GM23338 (cell line): ENCODE measurements at regions not wholly inside any gene's neighbourhood (a gene's known extent, or its start where the extent isn't known, plus 50 kb on each side); places are given as distances from the start of the nearest gene placed in this dataset.
"Not testable (repeated sequence)": the region's sequence is repeated elsewhere in the genome, so short reads cannot be mapped to it uniquely, and the experiment has no call there.

Experiments
- ATAC-seq: fragments of 200-7000 bp; cut with Tn5 transposase; 3 replicates; pipeline ENCODE4 v1.9.1; 2020
- DNase-seq: peaks from one replicate; pipeline ENCODE4 v3.0.0-alpha.2; 2015; ENCODE audit warnings: low spot score
- H2AFZ ChIP-seq: fragments of 200-600 bp; sonication (generic); 2 replicates; pipeline ENCODE4 v1.8.0; 2016; ENCODE audit warnings: antibody characterized with exemption, mild to moderate bottlenecking, moderate library complexity
- H3F3A ChIP-seq: fragments of 200-600 bp; sonication (generic); replicated peaks from 2 replicates; pipeline ENCODE4 v1.8.0; 2017; ENCODE audit warnings: antibody characterized with exemption, mixed run types, low read depth
- H3K27ac ChIP-seq: fragments of 200-600 bp; sonication (generic); 2 replicates; pipeline ENCODE4 v1.6.1; 2016; ENCODE audit warnings: low read depth
- H3K27me3 ChIP-seq: fragments of 200-600 bp; sonication (generic); 2 replicates; pipeline ENCODE4 v1.8.0; 2016; ENCODE audit warnings: mild to moderate bottlenecking, mixed run types, moderate library complexity; ENCODE audit not compliant: insufficient read depth
- H3K36me3 ChIP-seq: fragments of 200-600 bp; sonication (generic); 2 replicates; pipeline ENCODE4 v1.8.0; 2016; ENCODE audit warnings: mild to moderate bottlenecking; ENCODE audit not compliant: insufficient read depth
- H3K4me1 ChIP-seq: fragments of 200-600 bp; sonication (generic); 2 replicates; pipeline ENCODE4 v1.8.0; 2016; ENCODE audit warnings: mild to moderate bottlenecking, moderate library complexity; ENCODE audit not compliant: insufficient read depth
- H3K4me2 ChIP-seq: fragments of 200-600 bp; sonication (generic); 2 replicates; pipeline ENCODE4 v1.7.1; 2017; ENCODE audit warnings: mixed run types
- H3K4me3 ChIP-seq: fragments of 200-600 bp; sonication (generic); 2 replicates; pipeline ENCODE4 v1.6.1; 2016; ENCODE audit warnings: mixed run types
- H3K79me2 ChIP-seq: fragments of 200-600 bp; sonication (generic); replicated peaks from 2 replicates; pipeline ENCODE4 v1.8.0; 2017; ENCODE audit warnings: mild to moderate bottlenecking; ENCODE audit not compliant: insufficient read depth
- H3K9me2 ChIP-seq: fragments of 200-600 bp; sonication (generic); 2 replicates; pipeline ENCODE4 v1.8.0; 2017; ENCODE audit not compliant: insufficient read depth
- H4K20me1 ChIP-seq: fragments of 200-600 bp; sonication (generic); replicated peaks from 2 replicates; pipeline ENCODE4 v1.8.0; 2017; ENCODE audit warnings: mild to moderate bottlenecking; ENCODE audit not compliant: insufficient read depth
- H3K27ac Mint-ChIP-seq: 2 replicates; pipeline ENCODE4 v1.8.0; 2020; ENCODE audit warnings: inconsistent platforms, mild to moderate bottlenecking, moderate library complexity, mixed read lengths
- H3K27me3 Mint-ChIP-seq: 3 replicates; pipeline ENCODE4 v1.8.0; 2022; ENCODE audit warnings: low read depth, mild to moderate bottlenecking, moderate library complexity, mixed read lengths, inconsistent platforms; ENCODE audit not compliant: insufficient read depth, poor library complexity
- H3K36me3 Mint-ChIP-seq: 3 replicates; pipeline ENCODE4 v1.8.0; 2021; ENCODE audit warnings: low read depth, mild to moderate bottlenecking, inconsistent platforms, moderate library complexity, mixed read lengths
- H3K4me1 Mint-ChIP-seq: 3 replicates; pipeline ENCODE4 v1.8.0; 2020; ENCODE audit warnings: mild to moderate bottlenecking, inconsistent platforms, mixed read lengths
- H3K4me3 Mint-ChIP-seq: 3 replicates; pipeline ENCODE4 v1.8.0; 2021; ENCODE audit warnings: moderate library complexity, mild to moderate bottlenecking, inconsistent platforms, mixed read lengths
- H3K9me3 Mint-ChIP-seq: 3 replicates; pipeline ENCODE4 v1.8.0; 2020; ENCODE audit warnings: moderate library complexity, mild to moderate bottlenecking, inconsistent platforms, mixed read lengths
- CREB1 ChIP-seq: fragments of 250-450 bp; sonication (Bioruptor Pico); IDR thresholded peaks from 2 replicates; pipeline ENCODE4 v1.5.0; 2020; ENCODE audit warnings: low read depth, mild to moderate bottlenecking, moderate library complexity
- CTCF ChIP-seq, 2 experiments: fragments of 200-600 bp in 1 of 2; sonication (generic) in 1 of 2; conservative IDR thresholded peaks; 2 replicates each; pipeline versions ENCODE4 v1.5.1 to v1.6.1; 2016 to 2017; ENCODE audit warnings: antibody characterized with exemption in 2 of 2, low read depth in 2 of 2, mild to moderate bottlenecking in 2 of 2, moderate library complexity in 1 of 2
- ETS1 ChIP-seq: IDR thresholded peaks from 2 replicates; pipeline ENCODE4 v1.6.1; 2016; ENCODE audit warnings: antibody characterized with exemption
- EZH2 ChIP-seq: fragments of 200-600 bp; sonication (generic); IDR thresholded peaks from one replicate; pipeline ENCODE4 v1.8.0; 2017; ENCODE audit warnings: antibody characterized with exemption, mild to moderate bottlenecking, low read depth; ENCODE audit not compliant: unreplicated experiment
- EZH2phosphoT487 ChIP-seq: fragments of 200-600 bp; sonication (generic); IDR thresholded peaks from one replicate; pipeline ENCODE4 v1.8.1; 2018; ENCODE audit warnings: antibody characterized with exemption; ENCODE audit not compliant: unreplicated experiment
- JUNB ChIP-seq: IDR thresholded peaks from one replicate; pipeline ENCODE4 v1.6.1; 2016; ENCODE audit warnings: antibody characterized with exemption; ENCODE audit not compliant: unreplicated experiment
- NANOG ChIP-seq: IDR thresholded peaks from 2 replicates; pipeline ENCODE4 v1.6.1; 2016; ENCODE audit warnings: antibody characterized with exemption, borderline replicate concordance
- POLR2AphosphoS5 ChIP-seq: IDR thresholded peaks from 2 replicates; pipeline ENCODE4 v1.6.1; 2016; ENCODE audit warnings: antibody characterized with exemption, low read depth
- STAT1 ChIP-seq: IDR thresholded peaks from one replicate; pipeline ENCODE4 v1.6.1; 2016; ENCODE audit warnings: antibody characterized with exemption; ENCODE audit not compliant: unreplicated experiment
- ZNF114 ChIP-seq: fragments of 250-450 bp; sonication (Bioruptor Pico); IDR thresholded peaks from 2 replicates; pipeline ENCODE4 v1.5.0; 2020; ENCODE audit warnings: mild to moderate bottlenecking, moderate library complexity
- ZNF331 ChIP-seq: fragments of 250-450 bp; sonication (Bioruptor Pico); IDR thresholded peaks from 2 replicates; pipeline ENCODE4 v1.5.0; 2020; ENCODE audit warnings: low read depth, mild to moderate bottlenecking, moderate library complexity
- ZNF462 ChIP-seq: fragments of 250-450 bp; sonication (Bioruptor Pico); IDR thresholded peaks from 2 replicates; pipeline ENCODE4 v1.5.0; 2020; ENCODE audit warnings: mild to moderate bottlenecking, moderate library complexity

GRCh38 chr16:86889054-86889366 lies 310.7 kb downstream of the FOXL1 start:
- not testable (repeated sequence) for H3K36me3 ChIP-seq

GRCh38 chr16:86889974-86890373 lies 311.6 kb downstream of the FOXL1 start:
- no peak overlapping the region for H3K4me3 Mint-ChIP-seq
- Histone ChIP-seq H3K9me2 (no peaks in the 10 kb centered on the region), H3K79me2 (no peaks in the 10 kb centered on the region), H4K20me1 (no peaks in the 10 kb centered on the region), H2AFZ (no peak overlapping the region), H3K4me1 (no peaks in the 10 kb centered on the region), H3K27ac (no peak overlapping the region), H3K4me3 (no peak overlapping the region), H3K27me3 (no peaks in the 10 kb centered on the region), H3K36me3 (no peaks in the 10 kb centered on the region), H3F3A (no peaks in the 10 kb centered on the region), H3K4me2 (no peak overlapping the region)
- ATAC-seq (no peak), DNase-seq (no peak)
- H3K27me3 Mint-ChIP-seq = peaks cover 2% of the 10 kb centered on the region
- H3K4me1 Mint-ChIP-seq = 0 out of 3 replicates have a peak, but pooled peaks cover 3% of the 10 kb centered on the region
- no peaks in the 10 kb centered on the region for H3K9me3 Mint-ChIP-seq
- H3K27ac Mint-ChIP-seq = no peak overlapping the region
- no peaks in the 10 kb centered on the region for H3K36me3 Mint-ChIP-seq
- no peak for TF ChIP-seq EZH2
- TF ChIP-seq NANOG = no peak
- no peak for TF ChIP-seq POLR2AphosphoS5
- no peak for TF ChIP-seq CREB1 (CRISPR knock-in tag)
- TF ChIP-seq CTCF (conservative IDR thresholded peaks at IDR 0.05; ENCODE audit: low read depth in 2 of 2) = no peak
- no peak for TF ChIP-seq ZNF114 (CRISPR knock-in tag)
- TF ChIP-seq JUNB = no peak
- no peak for TF ChIP-seq ZNF462 (CRISPR knock-in tag)
- TF ChIP-seq ETS1 = no peak
- no peak for TF ChIP-seq EZH2phosphoT487
- TF ChIP-seq STAT1 = no peak
- no peak for TF ChIP-seq ZNF331 (CRISPR knock-in tag)

More at GRCh38 chr16:86889054-86889366, 310.7 kb downstream of the FOXL1 start:
- H3K9me2 ChIP-seq, H3K27me3 Mint-ChIP-seq, H3F3A ChIP-seq, H3K4me2 ChIP-seq, H3K27ac Mint-ChIP-seq, H3K9me3 Mint-ChIP-seq, ATAC-seq, H3K4me3 Mint-ChIP-seq, DNase-seq, H3K36me3 Mint-ChIP-seq, H3K4me1 ChIP-seq, H3K27me3 ChIP-seq, H3K79me2 ChIP-seq, H4K20me1 ChIP-seq, H3K4me3 ChIP-seq, H3K27ac ChIP-seq, H2AFZ ChIP-seq: not testable (repeated sequence)
- H3K4me1 Mint-ChIP-seq = peaks cover 11% of the 10 kb centered on the region; the same call in 2 of the 3 replicates
